T-cell (primary cell): ENCODE measurements at regions not wholly inside any gene's neighbourhood (a gene's known extent, or its start where the extent isn't known, plus 50 kb on each side); places are given as distances from the start of the nearest gene placed in this dataset.
"Not testable (repeated sequence)": the region's sequence is repeated elsewhere in the genome, so short reads cannot be mapped to it uniquely, and the experiment has no call there.

Experiments used
- ATAC-seq, 4 experiments: fragments of 200-7000 bp in 3 of 4; fragments of 150-1000 bp in 1 of 4; cut with Tn5 transposase; replicated peaks in 1 of 4; 1 replicate in 3 of 4; 2 replicates in 1 of 4; pipeline ENCODE4 v1.10.0; 2021; ENCODE audit warnings: moderate library complexity in 3 of 4, mild to moderate bottlenecking in 2 of 4, moderate number of reproducible peaks in 1 of 4
- CTCF ChIA-PET, 2 donors: fragments of 300-600 bp; sonication (Branson Sonifier 250); formaldehyde crosslinking; loops; one replicate each; lab custom pipeline; 2022; ENCODE audit warnings: antibody characterized with exemption in 2 of 2; lab: Charles Lee
- POLR2A ChIA-PET, 2 donors: fragments of 300-600 bp; sonication (Branson Sonifier 250); formaldehyde crosslinking; loops; one replicate each; lab custom pipeline; 2022; ENCODE audit warnings: antibody characterized with exemption in 2 of 2; lab: Charles Lee
- DNase-seq, 35 experiments: peaks; one replicate each; pipeline versions ENCODE4 v3.0.0 to v3.0.0-alpha.2; 2013 to 2023
- H3K27ac ChIP-seq: one replicate; pipeline ENCODE4 v1.5.1; 2013; ENCODE audit warnings: low read length
- H3K27me3 ChIP-seq, 2 experiments: replicated peaks in 1 of 2; 1 replicate in 1 of 2; 2 replicates in 1 of 2; pipeline versions ENCODE4 v1.6.1 to v1.7.0; 2013; ENCODE audit warnings: low read length in 1 of 2, mixed read lengths in 1 of 2; ENCODE audit not compliant: control insufficient read depth in 2 of 2, insufficient read depth in 2 of 2; ENCODE audit errors: extremely low read depth in 1 of 2
- H3K36me3 ChIP-seq, 2 donors: 1 replicate in 1 of 2; 2 replicates in 1 of 2; pipeline versions ENCODE4 v1.6.1 to v1.7.0; 2013; ENCODE audit warnings: low read length in 1 of 2; ENCODE audit not compliant: control insufficient read depth in 2 of 2, insufficient read depth in 1 of 2; ENCODE audit errors: extremely low read depth in 1 of 2
- H3K4me1 ChIP-seq, 2 experiments: 1 replicate in 1 of 2; 2 replicates in 1 of 2; pipeline versions ENCODE4 v1.6.1 to v1.7.0; 2013; ENCODE audit warnings: low read length in 2 of 2, mixed read lengths in 1 of 2; ENCODE audit not compliant: insufficient read depth in 2 of 2, control insufficient read depth in 1 of 2; ENCODE audit errors: extremely low read depth in 1 of 2
- H3K4me3 ChIP-seq, 2 donors: 1 replicate in 1 of 2; 2 replicates in 1 of 2; pipeline versions ENCODE4 v1.5.1 to v1.7.0; 2013; ENCODE audit warnings: mild to moderate bottlenecking in 2 of 2, low read length in 1 of 2, moderate library complexity in 1 of 2; ENCODE audit not compliant: control insufficient read depth in 1 of 2; ENCODE audit errors: extremely low read depth in 1 of 2
- H3K9me3 ChIP-seq: 2 replicates; pipeline ENCODE4 v1.7.0; 2013
- H3K27ac Mint-ChIP-seq, 2 donors: one replicate each; pipeline ENCODE4 v1.8.0; 2020 to 2021; ENCODE audit warnings: mild to moderate bottlenecking in 2 of 2, mixed read lengths in 2 of 2
- H3K27me3 Mint-ChIP-seq, 2 donors: one replicate each; pipeline ENCODE4 v1.8.0; 2021 to 2022; ENCODE audit warnings: mixed read lengths in 2 of 2
- H3K36me3 Mint-ChIP-seq: one replicate; pipeline ENCODE4 v1.8.0; 2021; ENCODE audit warnings: mixed read lengths
- H3K4me1 Mint-ChIP-seq, 3 donors: one replicate each; pipeline ENCODE4 v1.8.0; 2020 to 2022; ENCODE audit warnings: mixed read lengths in 3 of 3, mild to moderate bottlenecking in 1 of 3
- H3K4me3 Mint-ChIP-seq, 3 donors: one replicate each; pipeline ENCODE4 v1.8.0; 2020 to 2022; ENCODE audit warnings: mild to moderate bottlenecking in 3 of 3, mixed read lengths in 3 of 3, moderate library complexity in 3 of 3
- H3K9me3 Mint-ChIP-seq, 3 donors: one replicate each; pipeline ENCODE4 v1.8.0; 2020 to 2022; ENCODE audit warnings: mixed read lengths in 3 of 3
- WGBS: methylation state at CpG from one replicate; pipeline ENCODE4 v1.1.5; 2013; ENCODE audit warnings: missing lambda C conversion rate; ENCODE audit not compliant: insufficient coverage; 5-methylcytosine and 5-hydroxymethylcytosine counted together

DNA sequence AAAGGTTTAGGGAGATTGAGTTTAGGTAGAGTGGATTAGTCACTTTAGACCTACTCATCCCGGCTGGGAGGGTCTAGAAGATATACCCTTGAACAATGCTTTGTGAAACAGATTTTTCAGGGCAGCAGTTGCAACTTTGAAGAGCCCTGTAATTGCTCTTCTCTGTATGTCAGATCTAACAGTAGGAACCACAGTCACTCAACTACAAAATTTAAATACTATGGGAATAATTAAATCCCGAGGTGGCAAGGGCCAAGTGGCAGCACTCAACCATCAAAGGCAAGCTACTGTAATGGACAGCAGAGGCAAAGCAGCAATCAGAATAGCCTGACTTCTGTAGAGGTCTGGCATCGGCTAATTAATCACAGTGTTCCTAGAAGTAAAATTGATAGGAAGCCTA is 97.5 kb downstream of the HOXA1 start:
- H3K36me3 Mint-ChIP-seq, H3K27ac ChIP-seq, H3K4me3 Mint-ChIP-seq, H3K27me3 ChIP-seq, H3K4me3 ChIP-seq, H3K36me3 ChIP-seq, H3K4me1 ChIP-seq, ATAC-seq, H3K27me3 Mint-ChIP-seq, H3K9me3 ChIP-seq, DNase-seq, CTCF ChIA-PET, POLR2A ChIA-PET, H3K9me3 Mint-ChIP-seq, H3K4me1 Mint-ChIP-seq, H3K27ac Mint-ChIP-seq: not testable (repeated sequence)
- 67% methylated on average over 1 of the region's 3 CpGs for WGBS

DNA sequence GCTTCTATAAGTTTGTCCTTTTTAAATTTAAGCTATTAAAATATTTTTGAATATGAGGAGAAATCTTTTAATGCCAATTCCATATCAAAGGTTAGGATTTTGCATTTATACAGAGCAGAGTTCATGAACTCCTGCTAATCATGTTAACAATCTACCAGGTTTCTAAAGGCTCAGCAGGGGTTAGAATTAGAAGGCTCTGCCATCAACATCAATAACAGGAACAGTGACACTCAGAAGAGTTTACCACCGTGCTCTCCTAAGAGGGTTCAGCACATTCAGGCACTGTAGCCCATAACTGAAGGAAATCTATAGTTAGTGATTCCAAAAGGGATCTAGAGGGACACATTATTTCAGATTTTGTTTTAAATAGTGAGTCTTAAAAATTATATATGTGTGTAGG is 100.1 kb downstream of the HOXA1 start:
- Mint-ChIP-seq H3K4me3 (no peak overlapping the region), H3K27me3 (peaks cover 0 to 2% of the 10 kb centered on the region in 2 donors), H3K36me3 (no peaks in the 10 kb centered on the region), H3K9me3 (peaks cover 0 to 7% (median 3%) of the 10 kb centered on the region in 3 donors), H3K27ac (no peak overlapping the region), H3K4me1 (no peaks in the 10 kb centered on the region)
- Histone ChIP-seq H3K36me3 (no peaks in the 10 kb centered on the region), H3K9me3 (no peaks in the 10 kb centered on the region), H3K27ac (no peak overlapping the region), H3K4me1 (no peaks in the 10 kb centered on the region), H3K27me3 (peaks cover 0 to 2% of the 10 kb centered on the region in 2 experiments), H3K4me3 (no peak overlapping the region)
- CTCF ChIA-PET: no interaction called here
- no peak for DNase-seq
- ATAC-seq: no peak
- POLR2A ChIA-PET: no interaction called here
- no CpG with 5 or more reads among the region's 1 CpG for WGBS

DNA sequence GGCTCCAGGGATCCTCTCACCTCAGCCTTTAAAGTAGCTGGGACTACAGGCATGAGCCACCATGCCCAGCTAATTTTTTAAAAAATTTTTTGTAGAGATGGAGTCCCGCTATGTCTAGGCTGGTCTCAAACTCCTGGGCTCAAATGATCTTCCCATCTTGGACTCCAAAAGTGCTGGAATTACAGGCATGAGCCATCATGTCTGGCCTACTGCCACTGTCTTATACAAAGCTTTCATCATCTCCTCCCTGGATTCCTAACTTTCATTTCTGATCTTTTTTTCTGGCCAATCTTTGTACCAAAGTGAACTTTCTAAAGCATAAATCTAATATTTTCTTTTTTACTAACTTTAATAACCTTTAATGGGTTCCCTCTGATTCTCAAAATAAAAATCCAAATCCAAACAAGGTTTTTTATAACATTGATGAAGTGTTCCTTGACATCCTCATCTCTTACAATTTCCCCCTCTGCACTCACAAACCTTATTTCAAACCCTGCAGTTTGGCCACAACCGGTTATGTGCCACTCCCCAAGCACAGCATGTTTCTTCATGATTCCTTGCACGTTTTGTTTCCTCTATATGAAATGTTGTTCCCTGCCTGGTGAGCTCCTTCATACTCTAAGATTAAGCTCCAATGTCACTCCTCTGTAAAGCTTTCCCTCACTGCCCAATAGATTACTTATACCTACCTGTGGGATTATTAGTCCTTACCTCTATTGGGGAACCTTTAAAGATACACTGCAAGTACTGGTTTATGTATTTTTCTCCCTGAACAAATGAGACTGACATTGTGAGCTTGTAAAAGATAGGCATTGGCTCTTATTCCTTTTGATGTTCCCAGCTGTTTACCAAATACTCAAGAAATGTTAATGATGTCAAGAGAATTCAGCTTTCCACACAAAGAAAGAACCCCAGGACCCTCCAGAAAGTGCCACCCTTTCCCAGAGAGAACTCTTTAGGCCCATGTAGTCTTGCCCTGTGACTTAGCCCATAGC is 101.7 kb downstream of the HOXA1 start:
- Mint-ChIP-seq H3K9me3 (peaks cover 0 to 7% (median 3%) of the 10 kb centered on the region in 3 donors), H3K27ac (no peak overlapping the region), H3K36me3 (no peaks in the 10 kb centered on the region), H3K4me1 (no peaks in the 10 kb centered on the region), H3K4me3 (no peak overlapping the region), H3K27me3 (peaks cover 0 to 2% of the 10 kb centered on the region in 2 donors)
- no peak for DNase-seq
- Histone ChIP-seq H3K4me1 (no peaks in the 10 kb centered on the region), H3K36me3 (no peaks in the 10 kb centered on the region), H3K4me3 (no peak overlapping the region), H3K9me3 (no peaks in the 10 kb centered on the region), H3K27ac (no peak overlapping the region), H3K27me3 (peaks cover 0 to 2% of the 10 kb centered on the region in 2 experiments)
- ChIA-PET POLR2A (no interaction called here), CTCF (no interaction called here)
- 80% methylated on average over 1 of the region's 3 CpGs for WGBS
- ATAC-seq: no peak

DNA sequence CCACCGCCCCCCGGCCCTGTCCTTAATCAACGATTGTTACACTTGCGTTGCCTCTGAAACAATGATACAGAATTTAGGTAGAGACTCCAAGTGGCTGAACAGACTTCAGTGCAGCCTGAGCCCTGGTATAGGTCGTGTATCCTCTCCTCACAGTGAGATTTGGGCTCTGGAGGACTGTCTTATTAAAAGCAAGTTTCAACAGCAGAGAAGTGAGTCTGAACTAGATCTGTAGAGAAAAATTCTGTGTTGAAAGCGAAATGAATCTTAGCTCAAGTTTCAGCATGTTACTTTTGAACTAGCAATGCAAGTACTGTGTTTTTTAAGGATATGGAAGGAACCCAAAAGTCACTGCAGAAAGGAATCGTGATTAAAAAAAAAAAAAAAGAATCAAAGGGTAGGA is 103.1 kb downstream of the HOXA1 start:
- Mint-ChIP-seq H3K4me3 (no peak overlapping the region), H3K9me3 (no peaks in the 10 kb centered on the region), H3K27me3 (peaks cover 0 to 2% of the 10 kb centered on the region in 2 donors), H3K27ac (no peak overlapping the region), H3K36me3 (no peaks in the 10 kb centered on the region), H3K4me1 (no peaks in the 10 kb centered on the region)
- H3K27me3 ChIP-seq: peaks cover 0 to 1% of the 10 kb centered on the region in 2 experiments
- 74% methylated on average over 6 of the region's 7 CpGs for WGBS
- ATAC-seq: no peak
- DNase-seq: no peak
- H3K36me3 ChIP-seq: no peaks in the 10 kb centered on the region
- H3K9me3 ChIP-seq: no peaks in the 10 kb centered on the region
- ChIA-PET POLR2A (no interaction called here), CTCF (no interaction called here)
- H3K4me1 ChIP-seq: no peaks in the 10 kb centered on the region
- no peak overlapping the region for H3K27ac ChIP-seq
- no peak overlapping the region for H3K4me3 ChIP-seq

DNA sequence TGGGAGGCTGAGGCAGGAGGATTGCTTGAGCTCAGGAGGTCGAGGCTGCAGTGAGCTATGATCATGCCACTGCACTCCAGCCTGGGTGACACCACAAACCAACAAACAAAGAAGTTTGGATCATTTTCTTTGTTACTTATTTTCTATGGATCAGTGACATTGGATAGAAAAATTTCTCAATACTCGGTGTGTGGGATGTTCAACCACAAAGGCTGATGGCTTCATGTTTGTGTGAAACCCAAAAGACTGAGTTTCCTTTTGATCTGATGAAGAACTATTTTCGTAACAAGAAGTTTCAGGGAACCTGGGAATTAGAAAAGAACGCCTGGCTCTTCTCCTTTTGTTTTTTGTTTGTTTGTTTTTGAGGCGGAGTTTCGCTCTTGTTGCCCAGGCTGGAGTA is 104.0 kb downstream of the HOXA1 start:
- ATAC-seq (no peak), DNase-seq (no peak)

DNA sequence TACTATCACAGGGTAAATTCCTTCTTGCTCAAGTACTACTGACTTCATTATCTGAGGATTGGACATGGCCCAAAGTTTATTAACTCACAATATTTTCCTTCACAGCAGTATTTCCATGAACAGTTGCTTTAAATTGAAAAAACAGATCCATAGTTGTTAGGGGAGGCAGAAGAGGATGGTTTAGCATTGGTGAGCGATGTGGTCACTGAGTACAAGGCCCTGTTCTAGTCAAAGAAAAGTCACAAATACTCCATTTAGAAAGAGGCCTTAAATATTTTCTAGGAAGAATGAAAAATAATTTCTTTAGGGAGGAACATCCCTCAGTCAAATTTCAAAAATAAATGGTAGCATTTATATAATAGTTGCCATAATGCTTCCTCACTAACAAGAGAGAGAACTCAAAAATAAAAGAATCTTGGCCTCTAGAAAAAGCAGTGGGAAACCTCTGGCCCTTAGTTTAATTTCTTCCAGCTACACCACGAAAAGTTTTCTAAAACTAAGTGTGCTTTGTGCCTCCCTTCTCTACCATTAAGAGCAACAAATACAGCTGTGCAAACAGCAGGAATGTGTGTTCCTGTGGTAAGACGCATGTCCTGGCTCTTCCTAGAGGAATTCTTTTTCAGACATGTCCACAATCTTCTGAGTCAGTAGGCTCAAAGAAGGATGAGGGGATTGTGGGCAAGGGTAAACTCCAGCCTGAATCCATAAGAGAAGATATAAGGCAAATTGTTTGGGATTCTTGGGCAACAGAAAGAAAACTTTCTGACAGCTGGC is 105.7 kb downstream of the HOXA1 start:
- H3K9me3 Mint-ChIP-seq: no peaks in the 10 kb centered on the region
- no peaks in the 10 kb centered on the region for H3K36me3 Mint-ChIP-seq
- CTCF ChIA-PET: no interaction called here
- no peak overlapping the region for H3K4me3 Mint-ChIP-seq
- no peak overlapping the region for H3K27ac Mint-ChIP-seq
- POLR2A ChIA-PET: no interaction called here
- Histone ChIP-seq H3K4me1 (no peaks in the 10 kb centered on the region), H3K36me3 (no peaks in the 10 kb centered on the region), H3K27ac (no peak overlapping the region), H3K9me3 (no peaks in the 10 kb centered on the region), H3K4me3 (no peak overlapping the region), H3K27me3 (peaks cover 0 to 2% of the 10 kb centered on the region in 2 experiments)
- ATAC-seq (no peak), DNase-seq (no peak)
- H3K27me3 Mint-ChIP-seq: peaks cover 0 to 2% of the 10 kb centered on the region in 2 donors
- WGBS: no CpG with 5 or more reads among the region's 3 CpGs
- no peaks in the 10 kb centered on the region for H3K4me1 Mint-ChIP-seq

More for the DNA sequence above, 104.0 kb downstream of the HOXA1 start:
- Mint-ChIP-seq H3K4me1 (no peaks in the 10 kb centered on the region), H3K27me3 (peaks cover 0 to 2% of the 10 kb centered on the region in 2 donors), H3K4me3 (no peak overlapping the region), H3K9me3 (no peaks in the 10 kb centered on the region), H3K27ac (no peak overlapping the region), H3K36me3 (no peaks in the 10 kb centered on the region)
- no peak overlapping the region for H3K4me3 ChIP-seq
- no peaks in the 10 kb centered on the region for H3K36me3 ChIP-seq
- no peaks in the 10 kb centered on the region for H3K4me1 ChIP-seq
- no peaks in the 10 kb centered on the region for H3K9me3 ChIP-seq
- peaks cover 0 to 2% of the 10 kb centered on the region in 2 experiments for H3K27me3 ChIP-seq
- no CpG with 5 or more reads among the region's 6 CpGs for WGBS
- ChIA-PET POLR2A (no interaction called here), CTCF (no interaction called here)
- no peak overlapping the region for H3K27ac ChIP-seq
